NCI-H69 (cell line): ENCODE measurements at regions not wholly inside any gene's neighbourhood (a gene's known extent, or its start where the extent isn't known, plus 50 kb on each side); places are given as distances from the start of the nearest gene placed in this dataset.
A peak's percentile ranks its signal among the peaks of the same experiment; 100 is the strongest.
"Not testable (repeated sequence)": the region's sequence is repeated elsewhere in the genome, so short reads cannot be mapped to it uniquely, and the experiment has no call there.

Source experiments
- DNase-seq: peaks from one replicate; lab custom pipeline; 2025; lab: John Stamatoyannopoulos, UW

DNA sequence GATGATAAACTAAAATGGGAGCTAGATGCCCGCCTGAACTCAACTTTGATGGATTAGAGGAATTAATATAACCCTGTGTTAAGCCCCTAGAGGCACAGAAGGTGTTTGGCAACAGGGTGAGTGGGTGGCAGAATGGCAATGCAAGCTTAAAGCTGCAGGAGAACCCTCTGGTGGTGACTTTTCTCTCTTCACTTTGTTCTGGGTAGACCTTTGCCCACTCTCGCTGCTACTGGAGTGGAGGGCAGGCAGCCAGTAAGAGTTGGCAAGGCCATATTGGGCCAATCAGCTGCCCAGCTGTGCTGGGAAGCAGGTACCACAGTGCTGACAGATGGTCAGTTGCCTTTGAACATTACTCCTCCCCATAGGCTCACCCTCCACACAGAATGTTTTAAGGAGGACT is 468.2 kb downstream of the MMUT start:
- peak; percentile 43 for DNase-seq

DNA sequence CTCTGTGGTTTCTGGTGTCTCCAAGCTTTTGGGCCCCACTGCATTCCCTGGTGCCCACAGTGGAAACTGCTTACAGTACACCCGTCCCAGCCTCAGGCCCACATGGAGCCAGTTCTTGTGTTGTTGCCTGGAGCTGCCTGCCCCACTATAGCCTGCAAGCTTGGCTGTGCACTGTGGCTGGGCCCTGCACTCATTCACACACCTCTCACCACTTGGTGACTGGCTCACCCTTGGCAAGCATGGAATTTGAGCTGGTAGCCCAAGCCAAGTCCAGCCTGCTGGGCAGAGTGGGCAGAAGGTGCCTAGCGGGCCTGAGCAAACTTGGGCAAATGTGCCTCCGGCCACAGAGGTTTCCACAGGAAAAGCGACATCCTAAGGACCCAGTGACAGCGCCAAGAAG is 472.3 kb downstream of the MMUT start:
- DNase-seq: no peak

DNA sequence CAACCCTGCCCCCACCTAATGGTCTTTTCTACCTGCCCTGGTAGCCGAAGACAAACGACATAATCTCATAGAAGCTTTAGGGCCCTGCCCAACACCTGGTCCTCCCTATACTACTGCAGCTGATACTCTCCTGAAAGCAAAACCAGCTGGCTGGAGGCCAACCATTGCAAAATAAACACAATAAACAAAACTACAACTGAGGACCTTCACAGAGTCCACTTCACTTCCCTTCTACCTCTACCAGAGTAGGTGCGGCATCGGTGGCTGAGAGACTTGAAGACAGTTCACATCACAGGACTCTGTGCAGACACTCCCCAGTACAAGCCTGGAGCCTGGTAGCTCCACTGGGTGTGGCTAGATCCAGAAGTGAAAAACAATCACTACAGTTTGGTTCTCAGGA is 476.2 kb downstream of the MMUT start:
- DNase-seq: peak; percentile 58

DNA sequence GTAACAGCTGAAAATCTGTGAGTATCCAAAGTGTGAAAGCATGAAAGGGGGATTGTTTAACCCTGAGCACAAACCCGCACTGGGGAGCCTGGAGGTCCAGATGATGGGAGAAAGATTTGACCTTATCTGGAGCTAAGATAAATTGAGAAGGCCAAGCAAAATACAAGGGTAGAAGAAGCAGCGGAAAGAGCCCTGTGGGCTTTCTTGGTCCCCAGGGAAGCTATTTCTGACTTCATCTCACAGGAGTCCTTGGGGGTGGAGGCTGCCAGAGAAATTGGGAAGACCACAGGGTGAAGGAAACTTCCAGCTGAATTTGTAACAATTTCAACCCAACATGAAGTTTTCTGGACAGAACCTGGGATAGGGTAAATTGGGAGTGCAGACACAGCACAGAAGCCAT is 476.9 kb downstream of the MMUT start:
- no peak for DNase-seq

DNA sequence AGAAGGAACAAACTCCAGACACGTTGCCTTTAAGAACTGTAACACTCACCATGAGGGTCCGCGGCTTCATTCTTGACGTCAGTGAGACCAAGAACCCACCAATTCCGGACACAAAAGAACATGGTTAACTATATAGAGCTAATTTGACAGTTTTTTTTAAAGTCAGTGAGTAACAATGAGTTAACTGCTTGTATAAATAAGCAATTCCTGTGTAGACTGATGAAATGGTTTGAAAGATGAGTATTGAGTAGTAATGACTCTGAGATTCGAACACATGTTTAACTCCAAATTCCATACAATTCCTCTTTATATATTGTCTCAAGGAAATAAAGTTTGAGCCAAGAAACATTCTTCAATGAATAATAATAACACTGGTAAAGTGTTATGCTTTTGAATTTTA is 478.0 kb downstream of the MMUT start:
- no peak for DNase-seq

DNA sequence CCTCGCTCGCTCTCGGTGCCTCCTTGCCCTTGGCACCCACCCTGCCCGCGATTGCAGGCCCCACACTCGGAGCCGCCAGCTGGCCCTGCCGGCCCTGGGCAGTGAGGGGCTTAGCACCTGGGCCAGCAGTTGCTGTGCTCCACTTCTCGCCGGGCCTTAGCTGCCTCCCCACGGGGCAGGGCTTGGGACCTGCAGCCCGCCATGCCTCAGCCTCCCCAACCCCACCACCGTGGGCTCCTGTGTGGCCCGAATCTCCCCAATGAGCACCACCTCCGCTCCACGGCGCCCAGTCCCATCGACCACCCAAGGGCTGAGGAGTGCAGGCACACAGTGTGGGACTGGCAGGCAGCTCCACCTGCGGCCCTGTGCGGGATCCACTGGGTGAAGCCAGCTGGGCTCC is 479.1 kb downstream of the MMUT start:
- DNase-seq: not testable (repeated sequence)

DNA sequence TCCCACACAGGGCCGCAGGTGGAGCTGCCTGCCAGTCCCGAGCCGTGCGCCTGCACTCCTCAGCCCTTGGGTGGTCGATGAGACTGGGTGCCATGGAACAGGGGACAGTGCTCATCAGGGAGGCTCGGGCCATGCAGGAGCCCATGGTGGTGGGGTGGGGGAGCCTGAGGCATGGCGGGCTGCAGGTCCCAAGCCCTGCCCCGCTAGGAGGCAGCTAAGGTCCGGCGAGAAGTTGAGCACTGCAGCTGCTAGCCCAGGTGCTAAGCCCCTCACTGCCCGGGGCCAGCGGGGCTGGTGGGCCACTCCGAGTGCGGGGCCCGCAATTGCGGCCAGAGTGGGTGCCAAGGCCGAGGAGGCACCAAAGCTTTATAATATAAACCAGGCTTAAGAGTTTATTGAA is 479.7 kb downstream of the MMUT start:
- DNase-seq: no peak

DNA sequence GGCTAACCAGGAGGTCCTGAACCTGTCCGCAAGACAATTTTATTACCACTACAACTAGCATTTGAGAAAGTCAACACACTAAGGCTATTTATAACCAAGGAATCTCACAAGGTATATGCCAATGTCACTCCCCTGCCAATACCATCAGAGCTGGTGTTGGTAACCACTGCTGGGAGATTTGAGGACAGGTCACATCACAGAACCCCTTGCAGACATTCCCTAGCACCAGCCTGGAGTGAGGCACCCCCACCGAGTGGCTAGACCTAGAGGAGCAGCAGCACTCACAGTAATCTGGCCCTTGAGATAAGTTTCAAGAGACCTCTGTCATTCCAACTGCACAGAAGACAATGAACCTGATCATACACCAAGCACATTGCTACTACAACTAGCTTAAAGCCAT is 483.2 kb downstream of the MMUT start:
- DNase-seq: no peak

DNA sequence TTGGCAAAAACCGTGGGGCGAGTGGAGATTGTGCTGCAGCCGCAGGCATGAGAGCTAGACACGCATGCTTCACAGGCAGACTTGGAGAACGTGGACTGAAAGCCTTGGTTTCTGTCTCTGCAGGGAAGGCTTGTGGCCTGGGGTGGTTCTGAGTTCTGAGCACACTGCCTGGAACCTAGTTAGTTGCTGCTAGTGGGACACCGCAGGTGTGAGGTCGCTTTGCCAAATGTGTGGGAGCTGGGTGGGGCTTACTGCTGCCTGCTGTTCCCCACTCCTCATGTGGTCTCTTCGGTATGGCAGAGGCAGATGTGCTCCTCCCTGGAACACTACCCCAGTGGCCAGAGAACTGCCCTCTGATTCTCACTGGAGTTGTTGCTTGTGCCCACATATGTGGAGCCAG is 484.0 kb downstream of the MMUT start:
- no peak for DNase-seq

DNA sequence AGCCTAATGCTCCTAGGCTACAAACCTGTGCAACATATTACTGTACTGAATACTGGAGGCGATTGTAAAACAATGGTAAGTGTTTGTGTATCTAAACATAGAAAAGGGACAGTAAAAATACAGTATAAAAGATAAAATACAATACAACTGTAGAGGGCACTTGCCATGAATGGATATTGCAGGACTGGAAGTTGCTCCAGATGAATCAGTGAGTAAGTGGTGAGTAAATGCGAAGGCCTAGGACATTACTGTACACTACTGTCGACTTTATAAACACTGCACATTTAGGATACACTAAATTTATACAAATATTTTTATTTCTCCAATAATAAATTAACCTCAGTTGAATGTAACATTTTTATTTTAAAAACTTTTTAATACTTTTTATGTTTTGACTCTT is 485.0 kb downstream of the MMUT start:
- no peak for DNase-seq

DNA sequence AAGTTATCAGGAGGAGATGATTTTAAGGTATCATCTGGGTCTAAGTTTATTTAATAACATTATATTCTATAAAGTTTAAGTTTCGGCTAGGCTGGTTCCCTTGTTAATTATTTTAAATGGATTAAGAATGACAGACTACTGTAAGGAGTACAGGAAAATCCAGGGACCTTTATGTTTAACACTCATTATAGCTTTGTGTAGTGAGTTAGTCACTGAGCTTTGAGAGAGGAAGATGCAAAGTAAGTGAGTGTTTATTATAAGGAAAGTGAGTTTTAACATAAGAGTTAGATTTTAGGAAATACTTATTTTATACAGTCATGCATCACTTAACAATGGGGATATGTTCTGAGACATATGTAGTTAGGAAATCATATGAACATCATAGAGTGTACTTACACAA is 485.5 kb downstream of the MMUT start:
- no peak for DNase-seq

DNA sequence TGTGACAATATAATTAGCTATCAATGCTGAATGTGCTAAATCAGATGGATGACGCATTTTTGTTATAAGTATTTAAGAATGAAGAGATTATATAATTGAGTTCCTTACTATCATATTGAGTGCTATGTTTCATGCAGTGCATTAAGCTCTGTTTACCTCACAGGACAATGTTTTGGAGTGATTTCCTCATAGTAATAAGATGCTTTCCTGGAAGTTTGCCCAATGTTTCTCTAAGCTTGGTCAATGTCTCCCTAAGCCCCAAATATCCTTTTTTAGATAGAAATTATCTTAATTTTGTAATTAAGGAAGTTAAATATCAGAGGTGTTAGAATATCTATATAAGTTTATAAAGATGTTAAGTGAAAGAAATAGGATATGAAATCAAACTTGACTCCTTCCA is 489.6 kb downstream of the MMUT start:
- peak; percentile 27 for DNase-seq

DNA sequence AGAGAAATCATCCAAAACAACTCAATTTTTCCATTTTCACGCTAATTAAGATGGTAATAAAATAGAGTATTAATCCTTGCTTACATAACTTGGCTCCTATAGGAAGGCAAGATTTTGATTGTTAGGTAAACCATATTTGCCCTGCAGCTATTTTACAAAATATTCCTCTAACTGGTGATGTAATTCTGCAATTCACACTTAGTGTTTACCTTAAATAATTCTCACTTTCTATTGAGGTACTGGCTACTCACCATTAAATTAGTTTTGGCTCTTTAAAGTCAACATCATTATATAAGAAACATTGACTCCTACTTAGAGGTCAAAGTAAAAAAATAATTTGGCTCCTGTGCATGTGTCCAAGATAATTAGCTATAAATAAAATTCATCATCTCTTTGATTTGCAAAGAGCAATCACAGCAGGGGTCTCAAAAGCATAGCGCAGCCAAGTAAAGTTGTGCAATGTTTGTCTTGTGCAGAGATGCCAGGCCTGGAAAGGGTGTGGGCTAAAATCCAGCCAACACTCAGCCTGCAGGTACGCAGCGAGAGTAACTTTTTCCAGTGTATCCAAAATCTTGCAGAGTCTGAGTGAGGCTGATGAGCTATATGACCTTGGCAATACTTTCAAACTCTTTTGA is 501.2 kb downstream of the MMUT start:
- peak; percentile 99 for DNase-seq

DNA sequence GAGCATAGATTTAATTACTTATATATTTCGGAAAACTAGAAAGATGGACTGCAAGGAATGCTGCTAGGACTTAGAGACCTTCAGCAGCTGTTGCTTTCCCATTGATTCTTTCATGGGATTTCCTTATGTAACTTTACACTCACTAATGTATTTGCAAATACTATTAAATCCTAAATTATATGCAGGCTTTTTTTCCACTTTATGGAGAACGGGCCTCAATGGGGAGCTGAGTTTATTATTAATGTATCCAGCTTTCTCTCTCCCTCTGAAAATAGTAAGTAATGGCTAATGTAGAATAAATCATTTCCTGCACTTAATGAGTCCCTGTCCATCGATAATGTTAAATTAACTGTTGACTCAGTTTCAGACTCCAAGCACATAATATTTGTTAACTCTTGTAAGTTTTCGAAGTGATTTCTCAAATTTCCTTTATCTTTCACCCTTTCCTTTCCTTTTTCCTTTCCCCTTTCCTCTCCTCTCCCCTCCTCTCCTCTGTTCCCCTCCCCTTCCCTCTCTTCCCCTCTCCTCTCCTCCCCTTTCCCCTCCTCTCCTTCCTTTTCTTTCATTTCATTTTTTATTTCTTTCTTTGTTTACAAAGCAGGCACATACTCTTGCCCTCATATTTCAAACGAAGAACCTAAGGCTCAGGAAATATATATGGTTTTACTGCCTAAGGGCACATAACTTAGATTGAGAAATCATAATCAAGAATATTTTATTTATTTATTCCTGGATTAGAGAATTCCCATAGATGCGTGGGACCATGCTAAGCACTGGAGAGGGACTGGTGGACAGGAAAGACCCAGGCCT is 503.6 kb downstream of the MMUT start:
- peak; percentile 62 for DNase-seq

DNA sequence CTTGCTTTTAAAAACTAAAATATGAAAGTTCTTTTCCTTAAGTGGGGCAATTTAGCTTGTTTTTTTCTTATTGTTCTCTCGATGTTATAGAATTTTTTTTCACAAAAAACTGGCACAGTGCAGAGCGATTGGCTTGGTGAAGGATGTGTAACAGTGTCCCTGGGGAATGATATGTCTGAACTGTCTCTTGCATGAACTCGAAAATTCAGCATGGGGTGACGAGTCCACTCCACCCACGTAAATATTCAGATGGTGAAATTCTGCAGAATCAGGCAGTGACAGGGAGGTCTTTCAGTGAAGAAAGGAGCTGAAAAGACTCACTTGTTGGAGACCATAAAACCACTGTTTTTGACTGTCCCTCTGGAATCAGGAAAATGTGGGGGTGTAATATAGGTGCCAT is 505.3 kb downstream of the MMUT start:
- DNase-seq: no peak

DNA sequence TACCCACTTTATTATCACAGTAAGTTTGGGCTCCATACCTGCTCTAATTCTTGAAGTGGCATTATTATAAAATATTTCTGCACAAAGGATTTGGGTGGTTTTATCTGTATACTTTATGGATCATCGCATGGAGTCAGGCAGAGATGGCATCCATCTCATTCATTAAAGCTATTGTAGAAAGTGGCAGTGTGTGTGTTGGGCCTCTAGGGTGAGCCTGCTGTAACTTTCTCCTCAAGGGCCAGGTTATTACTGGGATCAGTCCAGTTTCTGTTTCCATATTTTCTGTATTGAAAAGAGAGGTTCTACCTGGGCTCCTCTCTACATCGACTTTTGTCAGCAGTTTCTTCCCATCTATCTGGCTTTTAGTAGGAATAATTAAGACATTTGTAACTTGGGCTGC is 511.1 kb downstream of the MMUT start:
- DNase-seq: peak; percentile 8

DNA sequence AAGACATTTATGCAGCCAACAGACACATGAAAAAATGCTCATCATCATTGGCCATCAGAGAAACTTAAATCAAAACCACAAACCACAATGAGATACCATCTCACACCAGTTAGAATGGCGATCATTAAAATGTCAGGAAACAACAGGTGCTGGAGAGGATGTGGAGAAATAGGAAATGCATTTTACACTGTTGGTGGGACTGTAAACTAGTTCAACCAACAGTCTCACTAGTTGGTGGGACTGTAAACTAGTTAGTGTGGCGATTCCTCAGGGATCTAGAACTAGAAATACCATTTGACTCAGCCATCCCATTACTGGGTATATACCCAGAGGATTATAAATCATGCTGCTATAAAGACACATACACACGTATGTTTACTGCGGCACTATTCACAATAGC is 518.8 kb downstream of the MMUT start:
- peak; percentile 95 for DNase-seq

DNA sequence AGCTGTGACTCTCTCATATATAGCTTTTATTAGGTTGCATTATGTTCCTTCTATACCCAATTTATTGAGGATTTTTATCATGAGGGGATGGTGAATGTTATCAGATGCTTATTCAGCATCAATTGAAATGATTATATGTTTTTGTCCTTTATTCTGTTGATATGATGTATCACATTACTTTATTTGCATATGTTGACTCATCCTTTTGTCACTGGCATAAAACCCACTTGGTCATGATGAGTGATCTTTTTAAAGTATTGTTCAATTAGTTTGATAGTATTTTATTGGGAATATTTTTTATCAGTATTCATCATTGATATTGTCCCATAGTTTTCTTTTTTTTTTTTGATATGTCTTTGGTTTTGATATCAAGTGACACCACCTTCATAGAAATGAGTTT is 529.9 kb downstream of the MMUT start:
- DNase-seq: no peak

DNA sequence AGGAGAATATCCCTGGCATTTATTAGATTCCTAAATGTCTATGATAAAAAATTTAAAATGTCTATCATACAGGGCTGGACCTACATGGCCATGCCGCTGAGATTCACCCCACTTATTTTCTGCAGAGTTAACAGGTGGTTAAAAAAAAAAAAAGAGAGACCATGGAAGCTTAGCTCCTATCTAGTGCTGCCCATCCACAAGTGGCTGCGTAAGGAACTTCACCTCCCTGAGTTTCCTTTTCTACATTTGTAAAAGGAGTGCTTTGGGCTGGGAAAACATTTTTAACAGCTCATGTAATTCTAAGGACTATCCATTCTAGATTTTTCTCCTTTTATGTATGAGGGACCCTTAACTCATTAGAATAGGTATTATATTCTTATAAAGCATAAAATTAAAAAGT is 534.1 kb downstream of the MMUT start:
- no peak for DNase-seq

DNA sequence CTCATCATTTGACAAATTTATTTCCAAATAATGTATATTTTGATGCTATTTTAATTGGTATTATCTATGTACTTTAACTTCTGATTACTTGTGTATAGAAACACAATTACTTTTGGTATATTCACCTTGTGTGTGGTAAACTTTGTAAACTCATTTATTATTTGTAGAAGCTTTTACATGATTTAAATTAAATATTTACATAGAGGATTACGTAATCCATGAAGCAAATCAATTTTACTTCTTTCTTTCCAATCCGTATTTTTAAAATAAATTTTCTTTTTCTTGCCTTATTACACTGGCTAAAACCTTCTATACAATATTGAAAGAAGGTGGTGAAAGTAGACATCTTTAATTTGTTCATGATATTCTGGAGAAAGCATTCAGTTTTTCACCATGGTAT is 540.2 kb downstream of the MMUT start:
- no peak for DNase-seq

DNA sequence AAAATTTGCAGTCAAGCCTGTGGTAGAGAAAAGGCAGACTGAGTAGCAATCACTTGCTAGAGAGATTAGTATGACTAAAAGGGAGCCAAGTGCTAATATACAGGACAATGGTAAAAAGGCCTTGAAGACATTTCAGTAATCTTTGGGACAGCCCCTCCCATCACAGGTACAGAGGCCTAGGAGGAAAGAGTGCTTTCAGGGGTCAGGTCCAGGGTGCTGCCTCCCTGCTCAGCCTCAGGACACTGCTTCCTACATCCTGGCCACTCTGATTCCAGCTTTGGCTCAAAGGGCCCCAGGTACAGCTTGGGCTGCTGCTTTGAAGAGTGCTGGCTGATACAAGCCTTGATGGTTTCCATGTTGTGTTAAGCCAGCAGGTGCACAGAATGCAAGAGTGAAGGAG is 543.5 kb downstream of the MMUT start:
- DNase-seq: no peak

DNA sequence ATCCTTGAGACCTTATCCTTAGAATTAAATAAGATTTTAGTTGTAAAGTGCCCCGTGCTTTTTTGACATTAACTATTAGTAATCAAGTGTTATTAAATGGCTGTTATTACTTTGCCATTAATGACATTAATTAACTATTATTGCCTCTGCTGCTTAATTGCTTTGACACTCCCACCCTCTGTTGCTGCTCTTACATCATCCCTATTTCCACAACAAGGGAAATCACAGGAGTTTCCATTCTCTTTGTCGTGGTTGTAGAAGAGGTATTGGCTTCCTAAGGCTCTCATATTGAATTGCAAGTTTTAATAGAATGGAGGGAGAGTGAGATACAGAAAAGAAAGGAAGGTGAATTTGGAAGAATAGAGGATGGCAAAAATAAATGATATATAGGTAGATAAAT is 545.8 kb downstream of the MMUT start:
- peak; percentile 29 for DNase-seq

DNA sequence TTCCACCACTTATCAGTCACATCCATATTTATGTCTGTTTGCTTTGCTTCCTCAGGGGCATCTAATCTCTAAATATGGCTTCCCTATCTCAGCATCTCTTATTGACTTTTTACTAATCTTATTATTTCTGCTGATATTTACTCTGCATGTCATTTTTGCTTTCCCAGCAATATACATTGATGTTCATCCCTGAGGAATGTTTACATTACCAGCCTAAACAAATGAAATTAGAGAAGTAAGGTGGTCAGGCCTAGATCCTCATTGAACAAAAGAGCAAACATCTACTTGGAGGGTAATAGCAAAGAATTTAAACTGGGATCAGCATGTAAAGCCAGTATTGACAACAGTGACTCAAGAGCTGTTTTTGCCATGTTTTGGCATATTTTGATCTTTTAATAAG is 546.4 kb downstream of the MMUT start:
- peak; percentile 82 for DNase-seq

DNA sequence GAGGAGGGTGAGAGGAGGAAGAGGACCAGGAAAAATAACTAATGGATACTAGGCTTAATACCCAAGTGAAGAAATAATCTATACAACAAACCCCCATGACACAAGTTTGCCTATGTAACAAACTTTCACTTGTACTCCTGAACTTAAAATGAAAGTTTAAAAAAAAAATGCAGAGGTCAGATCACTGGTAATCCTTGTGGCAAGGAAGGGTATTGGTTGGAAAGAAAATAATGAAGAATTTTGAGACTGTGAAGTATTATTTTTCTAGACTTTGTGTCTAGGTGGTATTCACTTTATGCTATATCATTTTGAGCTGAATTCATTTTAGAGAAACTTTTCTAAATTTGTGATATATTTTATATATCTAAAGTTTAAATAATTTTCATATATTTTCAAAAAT is 547.5 kb downstream of the MMUT start:
- no peak for DNase-seq
